H9 (cell line): ENCODE measurements at regions not wholly inside any gene's neighbourhood (a gene's known extent, or its start where the extent isn't known, plus 50 kb on each side); places are given as distances from the start of the nearest gene placed in this dataset.

Source experiments
- DNase-seq: peaks from one replicate; pipeline ENCODE4 v3.0.0-alpha.2; 2017
- H2AFZ ChIP-seq: one replicate; pipeline ENCODE4 v1.6.1; 2013; ENCODE audit warnings: mild to moderate bottlenecking, low read length, control low read depth, moderate library complexity
- H2AK5ac ChIP-seq: 2 replicates; pipeline ENCODE4 v1.6.1; 2013; ENCODE audit warnings: low read length, control low read depth, mixed read lengths; ENCODE audit not compliant: insufficient read length
- H2BK120ac ChIP-seq: one replicate; pipeline ENCODE4 v1.6.1; 2013; ENCODE audit warnings: low read depth, mild to moderate bottlenecking, low read length, control low read depth, inconsistent platforms; ENCODE audit not compliant: poor library complexity, severe bottlenecking
- H2BK12ac ChIP-seq: 2 replicates; pipeline ENCODE4 v1.6.1; 2013; ENCODE audit warnings: low read length, control low read depth, mixed read lengths, low read depth; ENCODE audit not compliant: insufficient read length
- H2BK15ac ChIP-seq: 2 replicates; pipeline ENCODE4 v1.6.1; 2013; ENCODE audit warnings: low read depth, low read length, control low read depth
- H2BK20ac ChIP-seq: one replicate; pipeline ENCODE4 v1.6.1; 2013; ENCODE audit warnings: low read depth, mild to moderate bottlenecking, low read length, control low read depth, inconsistent platforms; ENCODE audit not compliant: poor library complexity, severe bottlenecking
- H2BK5ac ChIP-seq: 2 replicates; pipeline ENCODE4 v1.6.1; 2013; ENCODE audit warnings: low read length, control low read depth, mixed read lengths; ENCODE audit not compliant: insufficient read length
- H3K14ac ChIP-seq: 2 replicates; pipeline ENCODE4 v1.6.1; 2013; ENCODE audit warnings: low read length, control low read depth; ENCODE audit not compliant: insufficient read depth
- H3K18ac ChIP-seq: 2 replicates; pipeline ENCODE4 v1.6.1; 2013; ENCODE audit warnings: low read depth, mild to moderate bottlenecking, mixed read lengths, low read length, control low read depth; ENCODE audit not compliant: insufficient read length
- H3K23ac ChIP-seq: 2 replicates; pipeline ENCODE4 v1.6.1; 2013; ENCODE audit warnings: low read length, control low read depth, mixed read lengths, low read depth; ENCODE audit not compliant: insufficient read length
- H3K23me2 ChIP-seq: 2 replicates; pipeline ENCODE4 v1.6.1; 2013; ENCODE audit warnings: low read depth, mild to moderate bottlenecking, mixed read lengths, low read length, control low read depth; ENCODE audit not compliant: insufficient read length, poor library complexity, severe bottlenecking
- H3K27ac ChIP-seq: 2 replicates; pipeline ENCODE4 v1.5.1; 2013; ENCODE audit warnings: low read length, control low read depth, mixed read lengths, low read depth; ENCODE audit not compliant: insufficient read length
- H3K27me3 ChIP-seq: 2 replicates; pipeline ENCODE4 v1.6.1; 2013; ENCODE audit warnings: low read length, control low read depth, inconsistent platforms; ENCODE audit not compliant: insufficient read depth
- H3K4ac ChIP-seq: 2 replicates; pipeline ENCODE4 v1.6.1; 2013; ENCODE audit warnings: low read depth, mild to moderate bottlenecking, control low read depth, inconsistent platforms, low read length, moderate library complexity
- H3K4me1 ChIP-seq: 2 replicates; pipeline ENCODE4 v1.6.1; 2013; ENCODE audit warnings: low read length, control low read depth, inconsistent platforms; ENCODE audit not compliant: insufficient read depth
- H3K4me2 ChIP-seq: 2 replicates; pipeline ENCODE4 v1.6.1; 2013; ENCODE audit warnings: low read length, control low read depth, mixed read lengths; ENCODE audit not compliant: insufficient read length, insufficient read depth
- H3K56ac ChIP-seq: 2 replicates; pipeline ENCODE4 v1.6.1; 2013; ENCODE audit warnings: low read depth, mild to moderate bottlenecking, mixed read lengths, low read length, control low read depth; ENCODE audit not compliant: insufficient read length
- H3K79me1 ChIP-seq: 2 replicates; pipeline ENCODE4 v1.6.1; 2013; ENCODE audit warnings: low read depth, mild to moderate bottlenecking, moderate library complexity, low read length, control low read depth, inconsistent platforms; ENCODE audit not compliant: insufficient read depth, poor library complexity, severe bottlenecking
- H3K79me2 ChIP-seq: 2 replicates; pipeline ENCODE4 v1.6.1; 2013; ENCODE audit warnings: low read length, control low read depth, inconsistent platforms; ENCODE audit not compliant: insufficient read depth
- H3K9ac ChIP-seq: 2 replicates; pipeline ENCODE4 v1.6.1; 2013; ENCODE audit warnings: low read length, control low read depth, mixed read lengths; ENCODE audit not compliant: insufficient read length; ENCODE audit errors: extremely low read depth
- H3K9me3 ChIP-seq: one replicate; pipeline ENCODE4 v1.6.1; 2013; ENCODE audit warnings: low read depth, low read length, inconsistent platforms; ENCODE audit not compliant: control insufficient read depth
- H3T11ph ChIP-seq: one replicate; pipeline ENCODE4 v1.6.1; 2013; ENCODE audit warnings: mild to moderate bottlenecking, low read length, control low read depth, inconsistent platforms
- H4K20me1 ChIP-seq: one replicate; pipeline ENCODE4 v1.6.1; 2013; ENCODE audit not compliant: control insufficient read depth, insufficient read length, insufficient read depth
- H4K5ac ChIP-seq: 2 replicates; pipeline ENCODE4 v1.6.1; 2013; ENCODE audit warnings: low read depth, mild to moderate bottlenecking, mixed read lengths, low read length, control low read depth; ENCODE audit not compliant: insufficient read length
- H4K8ac ChIP-seq: replicated peaks from 2 replicates; pipeline ENCODE4 v1.6.1; 2013; ENCODE audit warnings: low read length, control low read depth, mixed read lengths, low read depth; ENCODE audit not compliant: insufficient read length
- H4K91ac ChIP-seq: 2 replicates; pipeline ENCODE4 v1.6.1; 2013; ENCODE audit warnings: low read depth, mild to moderate bottlenecking, moderate library complexity, mixed read lengths, low read length, control low read depth; ENCODE audit not compliant: insufficient read length
- H3K27ac Mint-ChIP-seq, 3 experiments: 2 replicates in 2 of 3; 3 replicates in 1 of 3; pipeline ENCODE4 v1.8.0; 2020 to 2021; ENCODE audit warnings: mixed read lengths in 3 of 3, mild to moderate bottlenecking in 1 of 3, moderate library complexity in 1 of 3
- H3K27me3 Mint-ChIP-seq: 2 replicates; pipeline ENCODE4 v1.8.0; 2021; ENCODE audit warnings: low read depth, mild to moderate bottlenecking, moderate library complexity, mixed read lengths
- H3K36me3 Mint-ChIP-seq, 3 experiments: 2 replicates in 2 of 3; 3 replicates in 1 of 3; pipeline ENCODE4 v1.8.0; 2020 to 2021; ENCODE audit warnings: low read depth in 3 of 3, mixed read lengths in 3 of 3; ENCODE audit not compliant: insufficient read depth in 1 of 3
- H3K4me1 Mint-ChIP-seq, 2 experiments: 2 replicates each; pipeline ENCODE4 v1.8.0; 2020; ENCODE audit warnings: mixed read lengths in 2 of 2
- H3K4me3 Mint-ChIP-seq, 2 experiments: 2 replicates in 1 of 2; 3 replicates in 1 of 2; pipeline ENCODE4 v1.8.0; 2020 to 2021; ENCODE audit warnings: mild to moderate bottlenecking in 2 of 2, mixed read lengths in 2 of 2, moderate library complexity in 1 of 2
- H3K9me3 Mint-ChIP-seq, 2 experiments: 2 replicates in 1 of 2; 3 replicates in 1 of 2; pipeline ENCODE4 v1.8.0; 2020; ENCODE audit warnings: mild to moderate bottlenecking in 2 of 2, mixed read lengths in 2 of 2, moderate library complexity in 1 of 2
- CTCF ChIP-seq: fragments of 200-600 bp; sonication (generic); conservative IDR thresholded peaks from 3 replicates; pipeline ENCODE4 v1.8.0; 2021; ENCODE audit warnings: antibody characterized with exemption, mild to moderate bottlenecking
- WGBS: extraction: QIAGEN DNeasy Blood & Tissue Kit; methylation state at CpG from one replicate; pipeline ENCODE4 v1.1.7; 2013; ENCODE audit warnings: missing lambda C conversion rate, low lambda C conversion rate, mixed read lengths; ENCODE audit not compliant: insufficient read length; ENCODE audit errors: extremely low coverage; 5-methylcytosine and 5-hydroxymethylcytosine counted together

GRCh38 chr9:85167146-85167545 lies 497.6 kb downstream of the NTRK2 start:
- Histone ChIP-seq H4K5ac (no peak overlapping the region), H4K20me1 (no peaks in the 10 kb centered on the region), H2AFZ (no peak overlapping the region), H2BK15ac (no peak overlapping the region), H2AK5ac (no peak overlapping the region), H3K27me3 (no peaks in the 10 kb centered on the region), H4K91ac (no peak overlapping the region), H3K14ac (no peak overlapping the region), H2BK120ac (no peak overlapping the region), H3K79me2 (no peaks in the 10 kb centered on the region), H2BK12ac (no peak overlapping the region), H3K4me2 (no peak overlapping the region), H3T11ph (no peak overlapping the region), H3K4me1 (peaks cover 2% of the 10 kb centered on the region; the same call in 1 of the 2 replicates), H4K8ac (no peak overlapping the region), H3K23me2 (no peaks in the 10 kb centered on the region), H2BK20ac (no peak overlapping the region), H3K18ac (no peak overlapping the region), H3K56ac (no peak overlapping the region), H3K79me1 (no peaks in the 10 kb centered on the region), H3K23ac (no peak overlapping the region), H3K4ac (no peak overlapping the region), H3K9ac (no peak overlapping the region), H2BK5ac (no peak overlapping the region), H3K27ac (no peak overlapping the region), H3K9me3 (no peaks in the 10 kb centered on the region)
- WGBS, result no CpG with 5 or more reads among the region's 1 CpG
- Mint-ChIP-seq H3K4me1 (peaks cover 10% of the 10 kb centered on the region in 2 experiments), H3K27ac (no peak overlapping the region), H3K9me3 (peaks cover 9% of the 10 kb centered on the region in 2 experiments), H3K4me3 (no peak overlapping the region), H3K36me3 (peaks cover 4 to 6% (median 5%) of the 10 kb centered on the region in 3 experiments; a peak in 6 of 7 replicates), H3K27me3 (no peaks in the 10 kb centered on the region)
- no peak for DNase-seq
- no peak for TF ChIP-seq CTCF
